DMS 273 treated with DMSO at 0.1 percent for 48 hours (cell line): ENCODE measurements at regions not wholly inside any gene's neighbourhood (a gene's known extent, or its start where the extent isn't known, plus 50 kb on each side); places are given as distances from the start of the nearest gene placed in this dataset.
A peak's percentile ranks its signal among the peaks of the same experiment; 100 is the strongest.

Experiments used
- DNase-seq: peaks from one replicate; lab custom pipeline; 2025; lab: John Stamatoyannopoulos, UW

DNA sequence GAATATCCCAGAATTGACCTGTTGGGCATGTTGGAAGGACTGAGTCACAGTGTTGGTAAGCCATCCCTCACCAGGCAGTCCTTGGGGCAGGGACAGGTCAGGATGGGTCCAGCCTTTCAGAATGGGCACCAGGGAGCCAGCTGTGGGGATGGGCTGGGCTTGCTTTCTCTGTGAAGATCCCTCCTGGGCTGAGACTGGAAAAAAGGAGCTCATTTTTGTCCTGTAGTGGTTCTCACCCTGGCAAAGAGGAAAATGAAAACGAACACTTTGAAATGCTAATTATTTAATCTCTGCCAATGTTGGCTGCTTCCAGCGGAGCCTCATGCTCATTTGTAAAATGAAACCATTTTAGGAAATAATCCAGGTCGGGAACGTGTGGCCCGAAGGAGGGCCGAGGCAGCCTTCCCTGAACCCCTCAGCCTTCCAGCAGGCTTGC is 237.5 kb upstream of the SALL1 start:
- no peak for DNase-seq

DNA sequence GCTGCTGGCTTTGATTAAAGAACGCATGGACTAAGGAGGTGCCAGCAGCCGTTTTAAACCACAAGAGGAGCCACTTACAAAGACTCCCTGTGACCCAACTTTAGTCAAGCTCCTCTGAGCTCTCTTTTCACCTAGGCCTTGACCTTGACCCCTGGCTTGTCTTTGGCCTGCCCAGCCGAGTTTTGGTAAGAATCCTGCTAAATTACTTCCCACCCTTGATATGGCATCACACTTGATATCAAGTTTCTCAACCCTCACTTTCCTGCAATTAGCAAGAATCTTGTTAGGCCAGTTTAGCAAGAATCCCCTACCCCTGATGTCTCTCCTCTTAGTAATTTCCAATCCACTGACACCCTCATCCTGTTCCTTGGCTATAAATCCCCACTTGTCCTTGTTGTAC is 232.8 kb upstream of the SALL1 start:
- no peak for DNase-seq

DNA sequence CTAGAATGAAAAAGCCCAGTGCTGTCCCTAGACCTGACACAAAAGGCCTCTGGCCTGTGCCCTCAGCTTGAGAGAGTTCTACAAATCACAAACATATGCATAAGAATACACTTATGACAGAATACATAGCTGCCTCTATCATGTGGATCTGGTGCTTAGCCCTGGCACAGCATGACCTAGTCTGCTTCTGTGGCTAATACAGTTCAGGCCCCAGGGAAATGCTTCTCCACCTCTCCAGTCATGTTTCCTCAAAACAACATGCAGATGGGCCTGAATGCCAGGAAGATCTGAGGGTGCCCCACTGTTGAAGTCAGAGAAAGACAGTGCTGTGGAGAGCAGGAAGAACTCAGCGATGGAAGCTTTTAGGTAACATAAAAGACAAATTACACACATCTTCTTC is 231.9 kb upstream of the SALL1 start:
- DNase-seq = no peak

DNA sequence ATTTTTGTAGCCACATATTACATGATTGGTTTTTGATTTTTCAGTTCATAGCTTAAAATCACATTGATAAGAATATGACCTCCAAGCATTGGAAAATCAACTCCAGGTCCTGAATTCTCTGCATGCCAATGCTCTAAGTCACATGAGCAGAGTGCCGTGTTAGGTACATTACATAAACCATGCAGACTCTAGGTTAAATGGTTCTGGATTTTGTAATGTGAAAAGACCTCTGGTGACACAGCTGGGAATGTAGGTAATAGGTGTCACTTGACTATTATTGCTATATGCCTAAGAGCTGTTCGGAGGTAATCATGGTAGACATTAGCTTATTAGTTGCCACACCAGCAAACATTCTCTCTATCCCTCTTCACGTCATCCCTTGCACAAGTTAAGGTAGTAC is 231.1 kb upstream of the SALL1 start:
- no peak for DNase-seq

DNA sequence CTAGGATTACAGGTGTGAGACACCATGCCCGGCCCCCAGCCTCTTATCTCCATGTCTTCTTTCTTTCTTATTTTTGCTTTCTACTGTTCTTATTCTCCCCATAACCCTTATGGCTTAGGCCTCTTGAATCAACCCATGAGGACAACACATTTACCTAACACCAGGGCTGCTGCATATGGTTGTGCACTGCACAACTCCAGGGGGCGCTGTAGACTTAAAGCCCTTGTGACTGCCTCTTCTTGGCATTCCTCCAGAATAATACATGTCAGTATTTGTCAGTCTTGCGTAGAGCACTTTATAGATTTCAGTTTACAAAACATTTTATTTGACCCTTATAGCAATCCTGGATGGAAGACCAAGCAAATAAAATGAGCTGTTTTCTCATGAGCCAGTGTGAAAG is 225.0 kb upstream of the SALL1 start:
- DNase-seq = no peak

DNA sequence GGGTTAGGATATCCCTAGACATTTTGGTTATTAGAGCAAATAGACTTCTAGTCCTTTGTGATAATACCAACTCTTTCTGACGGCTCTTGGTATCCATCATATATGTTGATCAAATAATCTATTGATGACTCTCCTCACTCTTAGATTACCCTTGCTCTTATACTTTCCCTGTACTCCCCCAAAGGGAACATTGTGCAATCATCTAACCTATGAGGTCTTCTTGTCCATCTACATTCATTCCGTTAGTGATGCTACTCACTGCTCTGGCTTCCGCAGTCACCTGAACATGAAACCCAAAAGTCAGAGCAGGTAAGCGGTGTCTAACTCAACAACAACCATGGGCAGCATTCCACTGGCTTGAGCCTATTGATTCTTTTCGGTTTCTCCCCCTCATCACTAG is 223.7 kb upstream of the SALL1 start:
- no peak for DNase-seq

DNA sequence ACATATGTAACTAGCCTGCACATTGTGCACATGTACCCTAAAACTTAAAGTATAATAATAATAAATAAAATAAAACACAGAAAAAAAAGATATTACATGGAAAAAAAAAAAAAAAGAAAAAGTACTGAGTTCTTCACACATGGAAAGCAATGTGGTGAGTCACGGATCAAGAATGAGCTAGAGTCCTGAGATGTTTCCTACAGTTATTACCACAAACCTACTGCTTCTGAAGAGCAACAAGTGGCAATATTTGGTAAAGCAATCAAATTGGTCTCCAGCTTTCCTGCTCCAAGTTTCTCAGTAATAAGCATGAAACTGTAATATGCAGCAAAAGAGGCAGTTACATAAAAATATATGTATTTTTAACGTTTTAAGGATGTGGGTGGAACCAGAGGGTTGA is 223.3 kb upstream of the SALL1 start:
- DNase-seq = no peak

DNA sequence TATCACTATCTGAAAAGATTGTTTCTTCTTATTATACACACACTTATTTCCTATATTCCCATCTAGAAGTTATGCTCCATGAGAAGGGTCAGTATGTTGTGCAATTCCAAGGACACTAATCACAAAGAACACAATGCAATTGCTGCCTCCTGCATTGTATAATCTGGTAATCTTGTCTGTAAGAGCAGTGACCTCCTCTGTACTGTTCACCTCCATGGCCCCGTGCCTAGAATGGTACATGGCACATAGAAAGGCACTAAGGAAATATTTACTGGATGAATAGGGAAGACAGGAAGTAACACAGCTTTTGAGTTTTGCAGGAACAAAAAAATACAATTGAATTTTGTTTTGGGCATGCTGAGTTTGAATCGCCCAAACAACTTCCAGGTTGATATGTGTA is 214.6 kb upstream of the SALL1 start:
- no peak for DNase-seq

DNA sequence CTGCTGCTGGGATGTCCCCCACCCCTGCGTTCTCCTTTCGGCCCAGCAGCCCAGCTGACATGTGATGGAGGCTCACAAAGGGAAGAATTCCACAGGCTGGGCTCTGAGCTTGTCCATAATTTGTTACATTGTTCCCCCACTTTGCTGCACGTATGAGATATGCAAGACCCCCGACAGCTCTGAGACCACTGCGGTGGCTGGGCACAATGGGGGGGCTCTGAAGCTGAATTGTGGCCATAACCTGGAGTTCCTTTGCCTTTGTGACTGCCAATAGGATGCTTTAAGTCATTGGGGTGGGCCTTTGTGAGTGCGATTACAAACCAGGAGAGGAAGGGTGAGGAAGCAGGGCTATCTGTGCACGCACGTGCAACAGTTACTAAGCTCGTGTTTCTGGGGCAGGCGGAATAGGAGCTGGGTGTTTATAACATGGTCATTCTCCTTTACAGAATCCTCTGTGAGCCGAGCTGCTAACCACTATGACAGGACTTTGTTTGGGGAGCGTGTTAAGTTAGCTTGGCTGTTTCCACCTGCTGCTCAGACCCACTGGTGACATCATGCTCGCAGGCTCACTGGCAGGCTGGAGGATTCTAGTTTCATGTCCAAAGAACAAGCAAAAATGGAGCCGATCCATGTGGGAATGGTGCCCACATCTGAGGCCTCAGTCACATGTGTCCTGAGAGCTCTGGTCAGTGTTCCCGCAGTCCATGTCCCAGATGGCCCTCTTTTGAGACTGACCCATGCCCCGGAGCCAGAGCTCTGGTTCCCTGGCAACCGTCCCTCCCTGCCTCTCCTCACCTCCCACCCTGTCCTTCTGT is 208.3 kb upstream of the SALL1 start:
- no peak for DNase-seq

DNA sequence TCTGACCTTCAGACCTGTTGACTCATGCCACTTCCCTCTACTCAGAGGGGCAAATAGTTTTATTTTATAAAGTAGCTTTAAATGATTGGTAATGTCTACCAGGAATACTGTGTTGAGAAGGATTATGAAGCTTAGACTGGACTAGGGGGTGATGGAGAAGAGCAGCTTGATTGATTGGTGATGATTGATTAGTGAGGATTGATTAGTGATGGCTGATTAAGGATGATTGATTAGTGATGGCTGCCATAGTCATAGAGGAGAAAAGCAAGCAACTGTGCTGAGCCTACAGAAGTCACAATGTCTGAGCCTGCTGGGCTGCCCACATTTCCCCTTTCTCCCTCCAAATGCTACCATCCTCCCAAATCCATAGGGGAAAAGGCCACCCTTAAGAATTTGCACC is 206.8 kb upstream of the SALL1 start:
- no peak for DNase-seq

DNA sequence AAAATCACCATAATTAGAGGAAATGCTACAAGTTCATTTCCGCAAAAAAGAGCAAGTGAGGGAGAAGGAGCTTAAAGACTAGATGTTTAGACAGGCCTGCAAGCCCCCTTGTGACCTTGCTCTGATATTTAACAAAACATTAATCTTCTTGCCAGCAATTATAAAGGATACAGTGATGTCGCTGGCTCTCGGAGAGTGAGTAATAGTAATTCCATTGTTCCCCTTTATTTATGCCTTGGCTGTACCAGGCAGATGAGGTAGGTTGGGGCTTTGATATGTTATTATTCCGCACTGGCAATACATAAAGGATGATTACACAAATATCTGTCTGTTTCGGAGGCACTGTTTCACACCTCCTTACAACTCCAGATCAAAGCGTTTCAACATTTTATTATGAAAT is 204.8 kb upstream of the SALL1 start:
- no peak for DNase-seq

DNA sequence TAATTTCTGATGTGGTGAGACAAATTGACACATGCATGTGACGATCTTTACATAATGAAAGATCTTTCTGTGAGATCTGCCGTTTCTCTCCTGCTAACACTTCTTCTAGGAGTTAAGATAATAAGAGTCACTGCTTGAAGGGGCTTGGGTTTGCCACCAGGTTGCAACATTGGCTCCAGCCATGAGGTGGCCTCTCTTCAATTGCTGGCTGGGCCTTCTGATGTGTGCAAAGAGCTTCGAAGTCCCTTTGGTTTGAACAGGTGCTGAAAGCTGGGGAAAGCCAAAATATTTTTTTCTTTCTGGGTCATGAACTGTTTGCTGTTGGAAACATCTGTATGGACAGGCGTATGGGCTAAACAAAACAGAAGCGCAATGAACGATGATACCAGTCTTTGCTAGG is 204.1 kb upstream of the SALL1 start:
- DNase-seq = no peak

DNA sequence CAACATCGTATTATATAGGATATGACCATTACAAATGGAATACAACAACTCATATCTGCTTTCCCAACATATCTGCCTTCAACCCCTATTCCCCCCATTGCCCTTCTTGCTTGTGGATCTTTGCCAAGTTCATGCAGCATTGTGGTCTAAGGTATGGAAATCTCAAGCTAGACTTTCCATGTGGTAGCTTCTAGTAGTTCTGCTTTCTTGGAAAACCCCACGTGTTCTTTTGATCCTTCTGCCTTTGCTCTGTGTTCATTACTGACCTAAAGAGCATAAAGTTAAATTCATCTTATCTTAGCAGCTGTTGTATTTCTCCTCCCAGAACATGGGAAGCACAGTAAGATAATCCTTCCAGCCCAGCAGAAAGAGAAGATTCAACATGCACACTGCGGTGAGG is 202.0 kb upstream of the SALL1 start:
- DNase-seq = no peak

DNA sequence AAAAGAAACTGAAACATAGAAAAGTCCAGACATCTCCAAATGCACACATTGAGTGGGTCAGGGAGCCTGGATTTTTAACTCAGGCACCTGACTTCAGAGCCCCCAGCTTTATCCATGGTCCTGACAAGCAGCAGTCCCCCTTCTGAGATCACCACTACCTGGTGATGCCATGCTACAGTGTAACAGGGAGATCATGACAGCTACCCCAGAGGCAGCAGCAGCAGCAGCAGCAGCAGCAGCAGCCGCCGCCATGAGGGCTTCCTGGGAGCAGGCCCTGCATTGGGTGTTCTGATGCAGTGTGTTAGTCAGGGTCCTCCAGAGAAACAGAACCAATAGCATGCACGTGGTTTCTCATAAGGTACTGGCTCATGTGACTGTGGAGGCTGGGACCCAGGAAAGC is 198.6 kb upstream of the SALL1 start:
- DNase-seq = no peak

DNA sequence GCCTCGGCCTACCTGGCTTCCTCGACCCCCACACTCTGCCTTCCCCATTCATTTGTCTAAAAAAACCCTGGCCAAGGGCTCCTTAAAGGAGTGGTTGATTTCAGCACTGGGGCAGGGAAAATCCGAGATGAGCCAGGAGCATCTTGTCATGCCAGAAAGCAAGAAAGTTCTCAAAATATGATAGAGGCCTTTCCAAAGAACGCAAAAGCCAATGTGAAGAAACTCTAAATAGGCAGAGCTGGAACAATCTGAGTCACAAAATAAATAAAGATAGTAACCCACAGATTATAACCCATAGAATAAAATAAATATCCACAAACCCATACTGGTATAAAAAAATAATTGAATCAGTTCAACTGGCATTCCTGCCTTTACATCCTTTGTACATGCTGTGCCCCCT is 192.3 kb upstream of the SALL1 start:
- no peak for DNase-seq

DNA sequence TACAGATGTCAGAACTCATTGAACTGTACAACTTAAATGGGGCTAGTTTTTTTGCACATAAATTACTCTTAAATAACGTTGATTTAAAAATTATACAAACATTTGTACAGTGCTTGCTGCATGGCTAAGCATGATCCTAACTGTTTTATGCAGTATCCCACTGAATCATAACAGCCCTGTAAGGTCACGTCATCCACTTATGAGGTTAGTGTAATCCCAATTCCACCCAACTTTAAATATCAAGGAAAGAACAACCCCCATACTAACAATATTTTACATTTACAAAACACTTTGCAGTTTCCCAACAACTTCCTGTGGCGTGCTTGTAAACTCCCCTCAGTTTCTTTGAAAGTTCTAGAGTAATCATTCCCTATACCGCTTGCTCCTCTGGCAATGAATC is 190.1 kb upstream of the SALL1 start:
- DNase-seq = no peak

DNA sequence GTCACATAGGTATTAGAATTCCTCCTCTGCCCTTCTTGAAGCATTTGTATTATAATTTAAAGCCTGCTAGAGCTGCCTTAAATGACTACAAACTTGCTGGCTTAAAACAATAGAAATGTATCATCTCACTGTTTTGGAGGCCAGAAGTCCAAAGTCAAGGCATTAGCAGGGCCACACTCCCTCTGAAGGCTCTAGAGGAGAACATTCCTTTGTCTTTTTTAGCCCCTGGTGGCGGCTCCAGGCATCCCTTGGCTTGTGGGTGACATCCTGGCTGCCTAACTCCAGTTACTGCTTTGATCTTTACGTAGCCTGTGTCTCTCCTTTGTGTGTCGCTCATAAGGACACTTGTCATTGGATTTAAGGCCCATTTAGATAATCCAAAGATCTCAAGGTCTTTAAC is 186.6 kb upstream of the SALL1 start:
- DNase-seq = no peak

DNA sequence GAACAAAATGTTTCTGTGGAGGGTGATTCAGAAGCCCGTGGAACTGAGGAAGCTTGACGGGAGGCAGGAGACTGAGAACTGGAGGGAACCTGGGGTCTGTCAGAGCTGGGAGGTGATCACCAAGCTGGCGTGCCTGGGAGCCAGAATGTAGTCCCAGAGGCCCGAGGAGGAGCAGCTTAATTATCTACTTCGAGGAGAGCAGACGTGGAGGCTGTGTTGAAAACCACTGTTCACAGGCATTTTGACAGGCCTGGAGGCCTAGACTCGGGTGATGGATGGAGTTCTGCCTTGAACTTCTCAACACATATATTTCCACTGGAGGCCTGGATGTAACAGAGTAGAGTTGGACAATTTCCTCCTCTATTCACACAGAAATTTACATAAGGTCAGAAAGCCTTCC is 177.7 kb upstream of the SALL1 start:
- DNase-seq = no peak

DNA sequence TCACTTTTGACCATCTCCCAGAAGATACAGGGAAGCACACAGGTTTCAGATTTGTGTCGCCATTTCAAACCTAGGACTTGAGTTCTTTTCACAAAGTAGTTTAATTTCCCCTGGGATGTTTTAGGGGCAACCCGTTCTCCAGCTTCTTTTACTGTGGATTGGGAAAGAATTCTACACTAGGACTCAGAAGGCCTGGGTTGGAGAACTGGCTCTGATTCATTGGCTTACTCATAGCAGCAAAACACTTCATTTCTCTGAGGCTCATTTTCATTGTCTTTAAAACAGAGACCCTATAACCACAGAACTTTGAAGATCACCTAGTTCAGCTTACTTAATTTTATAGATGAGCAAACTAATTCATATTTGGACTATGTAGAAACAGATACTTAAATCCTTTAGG is 175.9 kb upstream of the SALL1 start:
- DNase-seq = no peak

DNA sequence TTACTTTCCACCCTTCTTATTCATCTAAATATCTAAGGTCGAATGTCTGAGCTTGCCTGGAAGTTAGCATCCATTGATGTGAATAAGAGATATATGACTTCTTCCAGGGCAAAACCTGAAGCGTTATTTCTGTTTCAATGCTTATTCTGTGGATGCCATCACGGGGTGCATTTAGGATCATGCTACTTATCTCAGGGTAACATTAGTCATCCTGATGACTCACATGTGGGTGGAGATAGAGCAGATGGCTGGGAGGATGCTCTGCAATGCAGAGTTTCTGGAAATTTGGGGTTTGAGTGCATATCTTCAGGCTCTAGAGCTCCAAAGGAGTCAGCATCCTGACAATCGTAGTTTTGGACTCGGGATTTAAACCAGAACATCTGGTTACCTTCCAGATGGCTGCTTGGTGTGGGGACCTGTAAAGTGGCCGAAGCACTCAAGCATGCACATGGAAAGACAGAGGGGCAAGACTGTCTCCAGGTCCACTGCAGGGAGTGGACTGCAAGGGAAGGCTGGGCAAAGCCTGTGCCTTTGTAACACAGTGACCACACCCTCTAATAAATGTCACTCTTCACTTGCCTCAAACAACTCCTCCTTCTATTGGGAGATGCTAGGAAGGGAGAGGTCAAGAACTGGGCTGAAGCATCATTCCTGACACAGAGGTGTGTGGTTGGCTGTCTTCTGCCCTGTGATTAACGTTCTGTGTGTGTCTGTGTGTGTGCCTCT is 175.2 kb upstream of the SALL1 start:
- peak; percentile 33 for DNase-seq

DNA sequence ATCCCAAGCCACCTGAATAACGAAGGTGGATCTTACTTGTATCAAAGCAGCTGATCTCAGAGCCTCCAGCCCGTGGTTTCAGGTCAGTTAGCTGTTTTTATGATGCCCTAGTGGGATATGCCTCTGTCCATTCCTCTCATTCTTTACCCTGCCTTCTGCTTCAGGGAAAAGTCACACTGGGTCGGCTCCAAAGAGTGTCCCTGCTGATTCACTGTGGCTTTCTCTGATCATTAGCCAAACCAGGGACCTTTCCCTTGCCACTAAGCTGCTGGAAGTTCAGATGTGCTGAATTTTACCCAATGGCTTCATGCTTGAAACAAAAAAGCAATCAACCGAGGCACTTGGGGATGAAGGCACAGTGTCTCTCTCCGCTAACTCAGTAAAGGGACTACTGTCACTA is 170.2 kb upstream of the SALL1 start:
- no peak for DNase-seq

DNA sequence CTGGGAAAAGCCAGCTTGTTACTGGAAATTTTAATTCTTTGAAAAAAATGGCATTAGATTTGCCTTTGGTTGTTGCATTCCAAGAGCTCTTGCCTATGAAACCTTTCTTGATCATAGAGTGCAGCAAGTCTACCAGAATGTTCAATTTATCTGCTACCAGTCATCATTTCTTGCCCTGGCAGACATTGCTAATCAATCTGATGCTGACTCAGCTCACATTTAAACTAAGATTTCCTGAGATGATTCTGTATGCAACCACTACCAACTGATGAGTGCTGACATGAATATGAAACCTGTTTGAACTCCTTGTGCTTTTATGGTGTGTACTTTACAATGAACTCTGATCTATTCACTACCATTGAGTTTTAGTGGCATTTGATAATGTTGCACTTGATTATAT is 166.5 kb upstream of the SALL1 start:
- DNase-seq = no peak

DNA sequence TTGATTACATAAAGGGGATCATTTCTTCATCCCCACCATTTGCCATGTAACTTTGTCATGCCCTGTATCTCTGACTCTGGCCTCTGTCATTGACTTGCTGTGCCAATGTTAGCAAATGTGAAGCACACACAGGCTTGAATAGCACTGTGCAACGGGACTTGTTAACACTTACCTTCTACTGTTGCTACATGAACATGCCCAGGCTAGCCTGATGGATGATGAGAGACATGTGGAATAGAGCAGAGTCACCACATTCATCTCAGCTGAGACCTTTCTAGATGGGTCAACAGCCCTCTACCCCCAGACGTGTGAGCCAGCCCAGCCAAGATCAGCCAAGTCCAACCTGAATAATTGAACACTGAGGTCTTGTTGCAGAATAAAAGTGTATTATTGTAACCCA is 162.1 kb upstream of the SALL1 start:
- DNase-seq = no peak
